ENCODE measurements at regions not wholly inside any gene's neighbourhood (a gene's known extent, or its start where the extent isn't known, plus 50 kb on each side); places are given as distances from the start of the nearest gene placed in this dataset.

GRCh38 chr1:164961715-164962114, 394.8 kb downstream of the LMX1A start:
- no peaks in the 10 kb centered on the region for H3K9me3 ChIP-seq (ENCODE audit: control insufficient read depth in 2 of 3, insufficient read depth in 1 of 3, low read length in 3 of 3)
- H3K4me1 ChIP-seq (ENCODE audit: control insufficient read depth in 2 of 3, insufficient read depth in 2 of 3, low read depth in 1 of 3, low read length in 3 of 3) = no peaks in the 10 kb centered on the region
- H3K27me3 ChIP-seq (ENCODE audit: control insufficient read depth, insufficient read depth, low read length) = no peaks in the 10 kb centered on the region
- H3K27ac ChIP-seq (ENCODE audit: low read depth in 2 of 2, low read length in 2 of 2) = no peak overlapping the region
- intact Hi-C loops (cut with DNase I) = no loop called here
- no peak for FAIRE-seq
- H3K9ac ChIP-seq (ENCODE audit: low read length in 3 of 3) = no peak overlapping the region
- DNase-seq = no peak
- no peak for TF ChIP-seq CTCF (IDR thresholded peaks at IDR 0.05; ENCODE audit: borderline replicate concordance, extremely low read depth, insufficient read depth)
- H3K36me3 ChIP-seq (ENCODE audit: control insufficient read depth in 2 of 3, insufficient read depth in 3 of 3, low read length in 3 of 3) = no peaks in the 10 kb centered on the region
- no peak overlapping the region for H3K4me3 ChIP-seq (ENCODE audit: low read length in 3 of 3)

GRCh38 chr1:164958982-164959768, 397.3 kb downstream of the LMX1A start:
- intact Hi-C loops (cut with DNase I) = no loop called here

GRCh38 chr1:164953815-164954214, 394.8 kb downstream of the PBX1 start:
- FAIRE-seq = no peak
- H3K9ac ChIP-seq (ENCODE audit: low read length in 3 of 3) = no peak overlapping the region
- TF ChIP-seq CTCF (IDR thresholded peaks at IDR 0.05; ENCODE audit: borderline replicate concordance, extremely low read depth, insufficient read depth) = no peak

More at GRCh38 chr1:164958982-164959768, 397.3 kb downstream of the LMX1A start:
- FAIRE-seq = no peak
- DNase-seq = no peak
- TF ChIP-seq CTCF (IDR thresholded peaks at IDR 0.05; ENCODE audit: borderline replicate concordance, extremely low read depth, insufficient read depth) = no peak
- no peaks in the 10 kb centered on the region for H3K9me3 ChIP-seq (ENCODE audit: control insufficient read depth in 2 of 3, insufficient read depth in 1 of 3, low read length in 3 of 3)
- no peaks in the 10 kb centered on the region for H3K27me3 ChIP-seq (ENCODE audit: control insufficient read depth, insufficient read depth, low read length)
- no peak overlapping the region for H3K9ac ChIP-seq (ENCODE audit: low read length in 3 of 3)
- no peaks in the 10 kb centered on the region for H3K36me3 ChIP-seq (ENCODE audit: control insufficient read depth in 2 of 3, insufficient read depth in 3 of 3, low read length in 3 of 3)
- no peaks in the 10 kb centered on the region for H3K4me1 ChIP-seq (ENCODE audit: control insufficient read depth in 2 of 3, insufficient read depth in 2 of 3, low read depth in 1 of 3, low read length in 3 of 3)
- H3K4me3 ChIP-seq (ENCODE audit: low read length in 3 of 3) = no peak overlapping the region
- no peak overlapping the region for H3K27ac ChIP-seq (ENCODE audit: low read depth in 2 of 2, low read length in 2 of 2)

More at GRCh38 chr1:164953815-164954214, 394.8 kb downstream of the PBX1 start:
- Histone ChIP-seq H3K36me3 (ENCODE audit: control insufficient read depth in 2 of 3, insufficient read depth in 3 of 3, low read length in 3 of 3) (no peaks in the 10 kb centered on the region), H3K27me3 (ENCODE audit: control insufficient read depth, insufficient read depth, low read length) (no peaks in the 10 kb centered on the region), H3K4me3 (ENCODE audit: low read length in 3 of 3) (no peak overlapping the region), H3K4me1 (ENCODE audit: control insufficient read depth in 2 of 3, insufficient read depth in 2 of 3, low read depth in 1 of 3, low read length in 3 of 3) (no peaks in the 10 kb centered on the region), H3K9me3 (ENCODE audit: control insufficient read depth in 2 of 3, insufficient read depth in 1 of 3, low read length in 3 of 3) (no peaks in the 10 kb centered on the region), H3K27ac (ENCODE audit: low read depth in 2 of 2, low read length in 2 of 2) (no peak overlapping the region)
- no peak for DNase-seq
- intact Hi-C loops (cut with DNase I) = no loop called here
